ENCODE measurements at regions not wholly inside any gene's neighbourhood (a gene's known extent, or its start where the extent isn't known, plus 50 kb on each side); places are given as distances from the start of the nearest gene placed in this dataset.

DNA sequence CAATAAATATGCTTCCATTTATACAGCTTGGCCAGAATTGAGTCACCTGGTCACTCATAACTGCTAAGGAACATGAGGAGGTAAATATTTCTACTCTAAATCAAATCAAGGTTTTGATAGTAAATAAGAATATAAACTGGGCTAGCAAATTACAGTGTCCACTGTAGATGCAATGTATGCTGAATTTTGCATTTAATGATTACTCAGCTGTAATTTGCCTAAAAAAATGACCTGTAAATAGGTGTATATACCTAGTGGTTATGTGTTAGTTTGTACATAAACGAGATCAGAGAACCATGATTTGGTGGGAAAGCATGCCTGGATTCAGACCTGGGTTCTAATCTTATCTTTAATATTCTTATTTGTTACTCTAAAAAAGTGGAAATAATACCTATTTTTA, 76.6 kb upstream of the CNTN1 start:
- TF ChIP-seq POLR2A (IDR thresholded peaks at IDR 0.05; ENCODE audit: low read length) (no peak), GATA1 (IDR thresholded peaks at IDR 0.05; ENCODE audit: low read depth, low read length) (no peak)
